PC-9 (cell line): ENCODE measurements at regions not wholly inside any gene's neighbourhood (a gene's known extent, or its start where the extent isn't known, plus 50 kb on each side); places are given as distances from the start of the nearest gene placed in this dataset.

Experiments used
- EZH2 ChIP-seq: fragments of 200-600 bp; sonication (generic); IDR thresholded peaks from 2 replicates; pipeline ENCODE4 v1.8.0; 2017; ENCODE audit warnings: antibody characterized with exemption, low read depth
- TF ChIP-seq, protein P1 (sequence below): fragments of 200-600 bp; sonication (generic); conservative IDR thresholded peaks from 2 replicates; pipeline ENCODE4 v1.6.1; 2017; ENCODE audit warnings: mixed run types, antibody characterized with exemption, mild to moderate bottlenecking, moderate library complexity

DNA sequence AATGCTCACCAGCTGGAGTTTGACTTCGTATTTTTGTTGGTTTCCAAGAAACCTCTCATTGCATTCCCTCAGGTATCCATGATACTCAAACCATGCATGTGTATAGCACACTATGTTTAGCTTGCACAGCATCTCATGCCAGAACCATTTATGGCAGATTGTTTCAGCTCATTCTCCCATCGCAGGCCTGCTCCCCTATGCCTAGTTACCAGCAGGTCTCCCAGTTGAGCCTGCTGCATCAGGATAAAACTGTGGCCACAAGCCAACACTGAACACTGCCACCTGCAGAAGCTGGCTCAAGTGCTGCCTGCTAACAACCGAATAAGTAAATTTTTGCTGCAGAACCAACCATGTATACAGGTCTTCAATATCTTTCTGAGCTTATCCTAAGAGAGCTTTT is 804.5 kb downstream of the NLGN4Y start:
- TF ChIP-seq, protein P1, sequence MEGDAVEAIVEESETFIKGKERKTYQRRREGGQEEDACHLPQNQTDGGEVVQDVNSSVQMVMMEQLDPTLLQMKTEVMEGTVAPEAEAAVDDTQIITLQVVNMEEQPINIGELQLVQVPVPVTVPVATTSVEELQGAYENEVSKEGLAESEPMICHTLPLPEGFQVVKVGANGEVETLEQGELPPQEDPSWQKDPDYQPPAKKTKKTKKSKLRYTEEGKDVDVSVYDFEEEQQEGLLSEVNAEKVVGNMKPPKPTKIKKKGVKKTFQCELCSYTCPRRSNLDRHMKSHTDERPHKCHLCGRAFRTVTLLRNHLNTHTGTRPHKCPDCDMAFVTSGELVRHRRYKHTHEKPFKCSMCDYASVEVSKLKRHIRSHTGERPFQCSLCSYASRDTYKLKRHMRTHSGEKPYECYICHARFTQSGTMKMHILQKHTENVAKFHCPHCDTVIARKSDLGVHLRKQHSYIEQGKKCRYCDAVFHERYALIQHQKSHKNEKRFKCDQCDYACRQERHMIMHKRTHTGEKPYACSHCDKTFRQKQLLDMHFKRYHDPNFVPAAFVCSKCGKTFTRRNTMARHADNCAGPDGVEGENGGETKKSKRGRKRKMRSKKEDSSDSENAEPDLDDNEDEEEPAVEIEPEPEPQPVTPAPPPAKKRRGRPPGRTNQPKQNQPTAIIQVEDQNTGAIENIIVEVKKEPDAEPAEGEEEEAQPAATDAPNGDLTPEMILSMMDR: no peak
- TF ChIP-seq EZH2: no peak
